Mesendoderm (in vitro differentiated cells): ENCODE measurements at regions not wholly inside any gene's neighbourhood (a gene's known extent, or its start where the extent isn't known, plus 50 kb on each side); places are given as distances from the start of the nearest gene placed in this dataset.

Experiments
- DNase-seq: peaks from one replicate; pipeline ENCODE4 v3.0.0; 2013
- H2AK5ac ChIP-seq: 2 replicates; pipeline ENCODE4 v1.6.1; 2013; ENCODE audit warnings: low read length, inconsistent platforms
- H2BK120ac ChIP-seq: 2 replicates; pipeline ENCODE4 v1.6.1; 2013; ENCODE audit warnings: low read depth, mild to moderate bottlenecking, low read length, moderate library complexity, mixed read lengths
- H2BK15ac ChIP-seq: replicated peaks from 2 replicates; pipeline ENCODE4 v1.6.1; 2013; ENCODE audit warnings: low read depth, mild to moderate bottlenecking, moderate library complexity
- H2BK5ac ChIP-seq: 2 replicates; pipeline ENCODE4 v1.6.1; 2013; ENCODE audit warnings: low read length, inconsistent platforms
- H3K18ac ChIP-seq: 2 replicates; pipeline ENCODE4 v1.6.1; 2013; ENCODE audit warnings: mild to moderate bottlenecking, low read length, mixed read lengths
- H3K23ac ChIP-seq: one replicate; pipeline ENCODE4 v1.6.1; 2013; ENCODE audit warnings: low read length
- H3K27ac ChIP-seq: 2 replicates; pipeline ENCODE4 v1.5.1; 2013; ENCODE audit warnings: low read depth, mild to moderate bottlenecking, inconsistent platforms, low read length, moderate library complexity
- H3K27me3 ChIP-seq: 2 replicates; pipeline ENCODE4 v1.6.1; 2013; ENCODE audit warnings: low read length, control low read depth, mild to moderate bottlenecking, inconsistent platforms; ENCODE audit not compliant: insufficient read depth, poor library complexity
- H3K36me3 ChIP-seq: 2 replicates; pipeline ENCODE4 v1.6.1; 2013; ENCODE audit warnings: low read length, inconsistent platforms; ENCODE audit not compliant: control insufficient read depth, insufficient read depth
- H3K4ac ChIP-seq: one replicate; pipeline ENCODE4 v1.6.1; 2013; ENCODE audit warnings: low read depth, mild to moderate bottlenecking, low read length, moderate library complexity
- H3K4me1 ChIP-seq: 2 replicates; pipeline ENCODE4 v1.6.1; 2013; ENCODE audit warnings: low read depth, low read length, inconsistent platforms; ENCODE audit not compliant: control insufficient read depth
- H3K4me2 ChIP-seq: 2 replicates; pipeline ENCODE4 v1.6.1; 2013; ENCODE audit warnings: low read length
- H3K4me3 ChIP-seq: 2 replicates; pipeline ENCODE4 v1.5.1; 2013; ENCODE audit warnings: mild to moderate bottlenecking, low read length
- H3K56ac ChIP-seq: one replicate; pipeline ENCODE4 v1.6.1; 2013; ENCODE audit warnings: low read length
- H3K79me1 ChIP-seq: 2 replicates; pipeline ENCODE4 v1.6.1; 2013; ENCODE audit warnings: low read length, inconsistent platforms
- H3K79me2 ChIP-seq: 2 replicates; pipeline ENCODE4 v1.6.1; 2013; ENCODE audit warnings: mild to moderate bottlenecking, low read length; ENCODE audit not compliant: control insufficient read depth, insufficient read depth
- H3K9ac ChIP-seq: 2 replicates; pipeline ENCODE4 v1.6.1; 2013; ENCODE audit warnings: low read length, inconsistent platforms
- H4K5ac ChIP-seq: one replicate; pipeline ENCODE4 v1.6.1; 2013; ENCODE audit warnings: low read length
- H4K8ac ChIP-seq: one replicate; pipeline ENCODE4 v1.6.1; 2013; ENCODE audit warnings: low read depth, mild to moderate bottlenecking, control low read depth, low read length, moderate library complexity
- WGBS: extraction: QIAGEN DNeasy Blood & Tissue Kit; methylation state at CpG from one replicate; pipeline ENCODE4 v1.1.7; 2013; ENCODE audit warnings: low lambda C conversion rate, missing lambda C conversion rate; ENCODE audit not compliant: insufficient coverage; ENCODE audit errors: extremely low coverage; 5-methylcytosine and 5-hydroxymethylcytosine counted together

DNA sequence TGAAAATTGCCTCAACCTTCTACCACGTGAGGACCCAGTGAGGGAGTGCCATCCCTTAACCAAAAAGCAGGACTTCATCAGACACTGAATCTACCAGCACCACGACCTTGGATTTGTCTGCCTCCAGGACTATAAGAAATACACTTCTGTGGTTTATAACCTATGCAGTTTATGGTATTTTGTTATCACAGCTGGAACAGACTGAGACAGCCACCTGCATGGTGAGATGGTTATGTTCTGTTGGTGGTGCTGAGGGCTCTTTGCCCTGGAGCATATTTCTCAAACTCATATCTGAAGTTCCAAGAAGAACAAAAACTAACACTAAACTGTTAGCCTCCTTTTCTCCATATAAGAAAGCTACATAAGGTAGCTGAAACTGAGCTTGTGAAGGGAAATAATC is 69.8 kb upstream of the RGS18 start:
- no peak overlapping the region for H2BK5ac ChIP-seq
- H3K36me3 ChIP-seq, result no peaks in the 10 kb centered on the region
- no peak overlapping the region for H2BK15ac ChIP-seq
- no peak overlapping the region for H3K56ac ChIP-seq
- H3K4me1 ChIP-seq, result no peaks in the 10 kb centered on the region
- no peak overlapping the region for H2AK5ac ChIP-seq
- no peak overlapping the region for H3K23ac ChIP-seq
- H3K79me1 ChIP-seq, result no peaks in the 10 kb centered on the region
- H3K18ac ChIP-seq, result no peak overlapping the region
- DNase-seq, result no peak
- H3K4ac ChIP-seq, result no peak overlapping the region
- no CpG with 5 or more reads among the region's 2 CpGs for WGBS
- no peak overlapping the region for H3K9ac ChIP-seq
- no peak overlapping the region for H3K4me3 ChIP-seq
- H3K4me2 ChIP-seq, result no peak overlapping the region
- H3K27me3 ChIP-seq, result no peaks in the 10 kb centered on the region
- no peak overlapping the region for H4K8ac ChIP-seq
- no peaks in the 10 kb centered on the region for H3K79me2 ChIP-seq
- no peak overlapping the region for H3K27ac ChIP-seq
- H4K5ac ChIP-seq, result no peak overlapping the region
- no peak overlapping the region for H2BK120ac ChIP-seq

DNA sequence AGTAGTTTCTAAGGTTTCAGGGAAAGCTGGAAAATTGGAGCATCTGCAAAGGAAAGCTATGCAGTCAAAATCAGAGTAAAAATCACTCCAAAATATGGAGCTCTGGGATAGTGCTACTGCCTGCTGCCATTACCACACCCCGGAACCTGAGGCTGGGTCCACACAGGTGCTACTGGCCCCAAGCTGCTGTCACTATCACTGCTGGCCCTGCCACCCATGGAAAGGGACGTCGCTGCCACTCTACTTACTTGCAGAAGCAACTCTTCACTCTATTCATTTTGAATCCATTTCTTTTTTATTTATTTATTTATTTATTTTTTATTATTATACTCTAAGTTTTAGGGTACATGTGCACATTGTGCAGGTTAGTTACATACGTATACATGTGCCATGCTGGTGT is 60.3 kb upstream of the RGS18 start:
- Histone ChIP-seq H3K9ac (no peak overlapping the region), H3K27ac (no peak overlapping the region), H3K23ac (no peak overlapping the region), H2BK15ac (no peak overlapping the region), H3K4me1 (no peaks in the 10 kb centered on the region), H4K8ac (no peak overlapping the region), H3K4me3 (no peak overlapping the region), H4K5ac (no peak overlapping the region), H3K18ac (no peak overlapping the region), H2BK120ac (no peak overlapping the region), H2BK5ac (no peak overlapping the region), H3K4me2 (no peak overlapping the region), H3K56ac (no peak overlapping the region), H3K36me3 (no peaks in the 10 kb centered on the region), H2AK5ac (no peak overlapping the region), H3K27me3 (no peaks in the 10 kb centered on the region), H3K79me2 (no peaks in the 10 kb centered on the region), H3K79me1 (no peaks in the 10 kb centered on the region), H3K4ac (no peak overlapping the region)
- no peak for DNase-seq
- WGBS, result no CpG with 5 or more reads among the region's 4 CpGs

DNA sequence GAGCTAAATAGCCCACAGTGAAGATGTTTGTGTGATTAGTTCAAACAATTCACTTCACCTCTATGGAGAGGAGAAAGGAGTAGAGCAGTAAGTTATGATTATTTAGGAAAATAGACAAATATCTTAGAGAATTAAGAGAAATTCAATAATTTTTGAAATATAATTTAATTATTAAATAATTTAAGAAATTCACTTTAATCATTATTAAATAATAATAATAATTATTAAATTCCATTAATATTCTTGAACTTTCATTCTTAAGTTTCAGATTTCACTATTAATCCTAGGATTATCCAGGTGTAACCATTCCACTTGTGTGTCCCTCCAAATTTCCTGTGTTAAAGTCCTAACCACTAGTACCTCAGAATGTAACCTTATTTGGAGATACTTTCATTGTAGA is 58.9 kb upstream of the RGS18 start:
- H3K56ac ChIP-seq, result no peak overlapping the region
- H3K36me3 ChIP-seq, result no peaks in the 10 kb centered on the region
- H4K8ac ChIP-seq, result no peak overlapping the region
- H3K79me2 ChIP-seq, result no peaks in the 10 kb centered on the region
- no peak overlapping the region for H3K18ac ChIP-seq
- no peaks in the 10 kb centered on the region for H3K27me3 ChIP-seq
- no peak overlapping the region for H3K23ac ChIP-seq
- H3K79me1 ChIP-seq, result no peaks in the 10 kb centered on the region
- no peak overlapping the region for H2BK5ac ChIP-seq
- no peak overlapping the region for H4K5ac ChIP-seq
- H3K9ac ChIP-seq, result no peak overlapping the region
- H3K4me2 ChIP-seq, result no peak overlapping the region
- H2AK5ac ChIP-seq, result no peak overlapping the region
- no peak overlapping the region for H3K27ac ChIP-seq
- H3K4me1 ChIP-seq, result no peaks in the 10 kb centered on the region
- no peak overlapping the region for H3K4ac ChIP-seq
- no peak for DNase-seq
- H2BK120ac ChIP-seq, result no peak overlapping the region
- no peak overlapping the region for H2BK15ac ChIP-seq
- no peak overlapping the region for H3K4me3 ChIP-seq

DNA sequence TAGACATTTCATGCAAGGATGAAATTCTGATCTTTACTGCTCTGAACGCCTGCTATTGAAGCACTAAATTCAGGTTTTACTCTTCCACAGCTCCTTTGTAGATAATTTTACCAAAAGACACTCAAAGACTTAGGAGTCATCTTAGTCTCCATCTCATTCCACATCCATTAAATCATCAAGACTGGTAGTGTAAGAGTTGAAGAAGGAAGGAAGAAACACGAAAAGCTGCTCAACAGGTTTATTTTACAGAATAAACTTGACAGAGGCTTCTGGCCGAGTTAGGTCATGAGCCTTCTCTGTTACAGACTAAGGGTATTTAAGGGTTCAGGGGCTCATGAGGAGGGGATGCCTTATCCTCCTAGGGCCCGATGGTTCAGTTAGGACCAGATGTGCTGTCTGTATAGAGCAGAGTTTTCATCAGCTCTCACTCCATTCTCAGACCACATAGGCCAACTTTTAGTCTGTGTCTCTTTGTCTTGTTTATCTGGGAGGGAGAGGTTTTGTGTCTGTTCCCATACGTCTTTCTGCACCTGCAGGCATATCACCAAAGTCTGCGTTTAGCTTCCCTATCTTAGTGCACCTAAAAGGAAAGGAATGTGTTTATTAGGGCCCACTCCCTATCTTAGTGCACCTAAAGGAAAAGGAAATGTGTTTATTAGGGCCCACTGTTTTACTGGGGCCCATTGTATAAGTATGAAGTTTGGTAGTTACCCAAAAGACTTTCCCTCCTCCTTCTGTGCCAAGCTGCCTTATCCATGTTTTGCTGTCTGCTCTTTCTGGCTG is 57.4 kb upstream of the RGS18 start:
- Histone ChIP-seq H3K4me3 (no peak overlapping the region), H3K36me3 (no peaks in the 10 kb centered on the region), H3K9ac (no peak overlapping the region), H2AK5ac (no peak overlapping the region), H3K4me1 (no peaks in the 10 kb centered on the region), H3K79me2 (no peaks in the 10 kb centered on the region), H2BK5ac (no peak overlapping the region), H2BK15ac (no peak overlapping the region), H2BK120ac (no peak overlapping the region), H3K4me2 (no peak overlapping the region), H3K56ac (no peak overlapping the region), H4K8ac (no peak overlapping the region), H3K27me3 (no peaks in the 10 kb centered on the region), H3K18ac (no peak overlapping the region), H3K27ac (no peak overlapping the region), H3K23ac (no peak overlapping the region), H3K79me1 (no peaks in the 10 kb centered on the region), H4K5ac (no peak overlapping the region), H3K4ac (no peak overlapping the region)
- WGBS, result no CpG with 5 or more reads among the region's 6 CpGs
- no peak for DNase-seq

DNA sequence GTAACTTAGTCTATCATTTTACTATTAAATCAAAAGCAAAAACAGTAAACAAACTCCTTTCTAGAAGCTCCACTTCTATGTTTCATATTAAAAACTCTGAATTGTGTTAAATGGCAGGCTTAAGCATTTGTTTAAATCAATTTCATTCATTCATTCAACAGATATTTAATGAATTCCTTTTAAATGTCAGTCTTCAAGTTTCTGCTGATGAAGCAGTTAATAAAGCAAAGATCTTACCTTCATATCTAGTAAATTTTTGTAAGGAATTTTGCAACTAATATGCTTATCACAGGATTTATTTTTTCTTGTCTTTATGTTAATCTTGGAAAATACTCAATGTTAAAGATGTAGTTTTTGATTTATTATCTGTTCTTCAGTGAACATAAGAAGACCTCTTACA is 54.1 kb upstream of the RGS18 start:
- H3K79me1 ChIP-seq, result no peaks in the 10 kb centered on the region
- no peaks in the 10 kb centered on the region for H3K36me3 ChIP-seq
- no peaks in the 10 kb centered on the region for H3K27me3 ChIP-seq
- H2BK15ac ChIP-seq, result no peak overlapping the region
- no peak overlapping the region for H3K4me2 ChIP-seq
- no peak overlapping the region for H3K56ac ChIP-seq
- no peak overlapping the region for H4K8ac ChIP-seq
- no peak for DNase-seq
- H2BK5ac ChIP-seq, result no peak overlapping the region
- no peak overlapping the region for H2BK120ac ChIP-seq
- H3K4me3 ChIP-seq, result no peak overlapping the region
- H3K23ac ChIP-seq, result no peak overlapping the region
- H3K4me1 ChIP-seq, result peaks cover 2% of the 10 kb centered on the region
- no peak overlapping the region for H3K18ac ChIP-seq
- no peak overlapping the region for H2AK5ac ChIP-seq
- H4K5ac ChIP-seq, result no peak overlapping the region
- no peak overlapping the region for H3K9ac ChIP-seq
- no peak overlapping the region for H3K4ac ChIP-seq
- H3K27ac ChIP-seq, result no peak overlapping the region
- H3K79me2 ChIP-seq, result no peaks in the 10 kb centered on the region

DNA sequence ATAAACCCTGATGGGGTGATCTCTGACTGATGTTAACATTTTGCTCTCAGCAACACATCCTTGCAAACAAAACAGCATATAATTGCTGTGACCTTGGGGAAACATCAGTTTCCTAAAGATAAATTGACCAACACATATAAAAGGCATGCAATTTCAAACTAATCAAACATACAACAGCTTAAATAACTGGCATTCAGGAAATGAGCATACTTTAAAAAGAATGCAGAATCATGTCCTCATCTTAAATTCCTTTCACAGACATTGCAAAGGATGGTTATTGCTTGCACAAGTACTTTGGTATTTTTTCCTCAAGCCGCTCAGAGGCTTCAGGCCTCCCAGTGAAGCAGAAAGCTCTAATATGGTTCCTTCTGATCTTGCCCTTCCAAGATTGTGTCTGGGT is 53.4 kb upstream of the RGS18 start:
- Histone ChIP-seq H3K79me1 (no peaks in the 10 kb centered on the region), H3K27me3 (no peaks in the 10 kb centered on the region), H3K36me3 (no peaks in the 10 kb centered on the region), H3K79me2 (no peaks in the 10 kb centered on the region), H3K23ac (no peak overlapping the region), H3K4me3 (no peak overlapping the region), H2BK5ac (no peak overlapping the region), H4K5ac (no peak overlapping the region), H4K8ac (no peak overlapping the region), H2AK5ac (no peak overlapping the region), H2BK120ac (no peak overlapping the region), H2BK15ac (no peak overlapping the region), H3K9ac (no peak overlapping the region), H3K4ac (no peak overlapping the region), H3K56ac (no peak overlapping the region), H3K18ac (no peak overlapping the region), H3K27ac (no peak overlapping the region), H3K4me2 (no peak overlapping the region), H3K4me1 (peaks cover 2% of the 10 kb centered on the region)
- DNase-seq, result no peak
- no CpG with 5 or more reads among the region's 1 CpG for WGBS
